HepG2 (cell line): ENCODE measurements at regions not wholly inside any gene's neighbourhood (a gene's known extent, or its start where the extent isn't known, plus 50 kb on each side); places are given as distances from the start of the nearest gene placed in this dataset.
A peak's percentile ranks its signal among the peaks of the same experiment; 100 is the strongest.

ENCODE experiments used
- ATAC-seq: fragments of 200-7000 bp; cut with Tn5 transposase; 3 replicates; pipeline ENCODE4 v1.9.1; 2020; ENCODE audit warnings: mild to moderate bottlenecking, moderate library complexity
- BruUV-seq: library from RNA; stranded (reverse); fragments of 400-500 nt; replicated peaks from 2 replicates; lab custom pipeline; 2021; lab: Mats Ljungman, UMichigan
- CTCF ChIA-PET: fragments of 300-600 bp; formaldehyde crosslinking; extraction: SDS; loops from one replicate; lab custom pipeline; 2021; ENCODE audit warnings: low total read pairs, inconsistent platforms, low intra/inter-chr PET ratio; lab: Yijun Ruan, JAX
- POLR2A ChIA-PET: fragments of 350-600 bp; sonication (Branson Sonifier 250); formaldehyde crosslinking; loops from one replicate; lab custom pipeline; 2020; ENCODE audit warnings: antibody characterized with exemption, inconsistent platforms; lab: Yijun Ruan, JAX
- DNase-seq: peaks from one replicate; pipeline ENCODE4 v3.0.0-alpha.2; 2015; ENCODE audit warnings: low spot score
- FAIRE-seq: peaks from 3 replicates; lab custom pipeline; 2011; peaks lifted over from hg19 to GRCh38; lab: Jason Lieb, UNC
- H2AFZ ChIP-seq: one replicate; pipeline ENCODE4 v1.6.1; 2011; ENCODE audit warnings: low read length, inconsistent platforms
- H3K27ac ChIP-seq: fragments of 300-600 bp; 3 replicates; pipeline ENCODE4 v1.8.0; 2011; ENCODE audit warnings: mixed run types, mild to moderate bottlenecking, mixed read lengths, low read length, inconsistent platforms; ENCODE audit not compliant: insufficient read depth; ENCODE audit errors: extremely low read length
- H3K27me3 ChIP-seq, 2 experiments: fragments of 200-600 bp in 1 of 2; 2 replicates in 1 of 2; 3 replicates in 1 of 2; pipeline versions ENCODE4 v1.6.0 to v1.8.0; 2011; ENCODE audit warnings: low read length in 2 of 2, mild to moderate bottlenecking in 2 of 2, moderate library complexity in 2 of 2, inconsistent platforms in 1 of 2; ENCODE audit not compliant: insufficient read depth in 2 of 2, control insufficient read depth in 1 of 2
- H3K36me3 ChIP-seq, 2 experiments: fragments of 200-600 bp in 1 of 2; replicated peaks in 1 of 2; 2 replicates in 1 of 2; 3 replicates in 1 of 2; pipeline versions ENCODE4 v1.5.1 to v1.8.0; 2011; ENCODE audit warnings: low read length in 2 of 2, inconsistent platforms in 1 of 2; ENCODE audit not compliant: insufficient read depth in 2 of 2, control insufficient read depth in 1 of 2
- H3K4me1 ChIP-seq: 2 replicates; pipeline ENCODE4 v1.5.1; 2012; ENCODE audit warnings: low read length, inconsistent platforms; ENCODE audit not compliant: insufficient read depth
- H3K4me2 ChIP-seq: 2 replicates; pipeline ENCODE4 v1.6.0; 2011; ENCODE audit warnings: low read depth, low read length, inconsistent platforms
- H3K4me3 ChIP-seq, 3 experiments: fragments of 200-600 bp in 1 of 3; sonication (generic), shearing (Covaris generic) in 1 of 3; replicated peaks in 1 of 3; 2 replicates each; pipeline ENCODE4 v1.5.1; 2011 to 2016; ENCODE audit warnings: low read length in 3 of 3, inconsistent platforms in 2 of 3, low read depth in 2 of 3, mild to moderate bottlenecking in 2 of 3, control low read depth in 1 of 3, mixed read lengths in 1 of 3; ENCODE audit not compliant: insufficient read depth in 1 of 3
- H3K79me2 ChIP-seq: one replicate; pipeline ENCODE4 v1.6.1; 2011; ENCODE audit warnings: low read length, inconsistent platforms; ENCODE audit not compliant: insufficient read depth
- H3K9ac ChIP-seq: 2 replicates; pipeline ENCODE4 v1.6.0; 2011; ENCODE audit warnings: mild to moderate bottlenecking, low read depth, low read length, inconsistent platforms; ENCODE audit not compliant: insufficient read depth
- H3K9me3 ChIP-seq: 2 replicates; pipeline ENCODE4 v1.5.1; 2012; ENCODE audit warnings: mild to moderate bottlenecking, low read length
- H4K20me1 ChIP-seq: 2 replicates; pipeline ENCODE4 v1.6.0; 2011; ENCODE audit warnings: inconsistent platforms, mild to moderate bottlenecking, low read length, moderate library complexity; ENCODE audit not compliant: insufficient read depth
- DR1 ChIP-seq: sonication (generic); formaldehyde crosslinking; IDR thresholded peaks from 2 replicates; pipeline ENCODE4 v1.8.0; 2021; ENCODE audit warnings: mild to moderate bottlenecking, missing genetic modification reagents, inconsistent platforms
- HNRNPL ChIP-seq: fragments of 200-400 bp; formaldehyde crosslinking; IDR thresholded peaks from 2 replicates; pipeline ENCODE4 v1.6.1; 2017; ENCODE audit warnings: mild to moderate bottlenecking, low read depth, low read length
- PCBP2 ChIP-seq: fragments of 200-400 bp; formaldehyde crosslinking; optimal IDR thresholded peaks from 2 replicates; pipeline ENCODE3; 2018; ENCODE audit warnings: low read length, low read depth; ENCODE audit not compliant: poor library complexity, severe bottlenecking
- PPARG ChIP-seq: conservative IDR thresholded peaks from 2 replicates; pipeline ENCODE4 v1.6.1; 2016; ENCODE audit warnings: missing biosample characterization, missing genetic modification reagents
- ZC3H4 ChIP-seq: sonication (generic); formaldehyde crosslinking; IDR thresholded peaks from 2 replicates; pipeline ENCODE4 v1.4.0; 2020; ENCODE audit warnings: missing genetic modification reagents, borderline replicate concordance
- ZNF430 ChIP-seq: sonication (generic); formaldehyde crosslinking; IDR thresholded peaks from 2 replicates; pipeline ENCODE4 v1.9.0; 2021; ENCODE audit warnings: mild to moderate bottlenecking, missing genetic modification reagents
- ZNF768 ChIP-seq: sonication (generic); formaldehyde crosslinking; IDR thresholded peaks from 2 replicates; pipeline ENCODE4 v1.4.0; 2020; ENCODE audit warnings: missing genetic modification reagents
- WGBS: methylation state at CpG from one replicate; pipeline ENCODE4 v1.1.6; 2017; ENCODE audit warnings: low lambda C conversion rate; 5-methylcytosine and 5-hydroxymethylcytosine counted together
- in situ Hi-C: cut with HindIII; loops from 2 replicates; pipeline ENCODE4 v1.10.0; 2017; ENCODE audit warnings: low pct_unique_long_range_greater_than_20kb; ENCODE audit not compliant: extremely low pct_ligation_motif_present
- intact Hi-C: fragments of 100-400 bp; cut with micrococcal nuclease; formaldehyde crosslinking; loops from one replicate; pipeline ENCODE4 v1.10.0; 2022; ENCODE audit not compliant: unreplicated experiment
- TF ChIP-seq, protein P1 (sequence below): sonication (generic); formaldehyde crosslinking; IDR thresholded peaks from 2 replicates; pipeline ENCODE4 v1.4.0; 2020; ENCODE audit warnings: missing genetic modification reagents, borderline replicate concordance
- TF ChIP-seq, protein P2 (sequence below): sonication (generic); formaldehyde crosslinking; IDR thresholded peaks from 2 replicates; pipeline ENCODE4 v1.8.1; 2023; ENCODE audit warnings: mild to moderate bottlenecking, missing genetic modification reagents

DNA sequence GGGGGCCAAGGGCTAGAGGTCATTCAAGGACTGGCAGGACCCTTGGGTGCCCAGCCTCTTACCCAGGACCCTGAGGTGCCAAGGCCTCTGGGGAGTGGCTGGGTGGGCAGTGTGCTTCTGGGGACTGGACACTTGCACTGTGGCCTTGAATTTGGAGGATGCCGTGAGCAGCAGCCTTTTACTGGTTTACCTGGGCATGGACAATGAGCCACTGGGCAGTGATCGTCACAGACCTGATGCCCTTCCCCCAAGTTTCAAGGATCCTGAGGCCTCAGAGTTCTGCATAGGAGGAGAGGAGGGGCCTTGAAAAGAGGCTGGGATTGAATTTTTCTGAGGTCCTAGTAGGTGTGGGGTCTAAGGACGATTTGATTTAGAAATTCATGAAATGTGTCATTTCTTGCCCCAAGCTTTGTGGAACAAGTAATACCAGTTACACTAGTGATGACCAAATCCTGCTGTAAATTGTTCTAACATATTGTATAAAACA is 146.1 kb upstream of the TPM1 start:
- FAIRE-seq, result no peak
- intact Hi-C loops, result loop anchor here (10.0 kb wide), 1 partner anchor 118 kb away; no protein-coding TSS in a partner anchor
- CTCF ChIA-PET, result no interaction called here
- no peak for TF ChIP-seq PCBP2
- TF ChIP-seq, protein P1, sequence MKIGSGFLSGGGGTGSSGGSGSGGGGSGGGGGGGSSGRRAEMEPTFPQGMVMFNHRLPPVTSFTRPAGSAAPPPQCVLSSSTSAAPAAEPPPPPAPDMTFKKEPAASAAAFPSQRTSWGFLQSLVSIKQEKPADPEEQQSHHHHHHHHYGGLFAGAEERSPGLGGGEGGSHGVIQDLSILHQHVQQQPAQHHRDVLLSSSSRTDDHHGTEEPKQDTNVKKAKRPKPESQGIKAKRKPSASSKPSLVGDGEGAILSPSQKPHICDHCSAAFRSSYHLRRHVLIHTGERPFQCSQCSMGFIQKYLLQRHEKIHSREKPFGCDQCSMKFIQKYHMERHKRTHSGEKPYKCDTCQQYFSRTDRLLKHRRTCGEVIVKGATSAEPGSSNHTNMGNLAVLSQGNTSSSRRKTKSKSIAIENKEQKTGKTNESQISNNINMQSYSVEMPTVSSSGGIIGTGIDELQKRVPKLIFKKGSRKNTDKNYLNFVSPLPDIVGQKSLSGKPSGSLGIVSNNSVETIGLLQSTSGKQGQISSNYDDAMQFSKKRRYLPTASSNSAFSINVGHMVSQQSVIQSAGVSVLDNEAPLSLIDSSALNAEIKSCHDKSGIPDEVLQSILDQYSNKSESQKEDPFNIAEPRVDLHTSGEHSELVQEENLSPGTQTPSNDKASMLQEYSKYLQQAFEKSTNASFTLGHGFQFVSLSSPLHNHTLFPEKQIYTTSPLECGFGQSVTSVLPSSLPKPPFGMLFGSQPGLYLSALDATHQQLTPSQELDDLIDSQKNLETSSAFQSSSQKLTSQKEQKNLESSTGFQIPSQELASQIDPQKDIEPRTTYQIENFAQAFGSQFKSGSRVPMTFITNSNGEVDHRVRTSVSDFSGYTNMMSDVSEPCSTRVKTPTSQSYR (CRISPR knock-in tag), result no peak
- TF ChIP-seq ZC3H4 (CRISPR knock-in tag), result 0 out of 2 replicates have a peak, but pooled peaks have one; percentile 41
- TF ChIP-seq ZNF430 (CRISPR knock-in tag), result 0 out of 2 replicates have a peak, but pooled peaks have one; percentile 29
- TF ChIP-seq HNRNPL, result 0 out of 2 replicates have a peak, but pooled peaks have one; percentile 46
- no peak for TF ChIP-seq DR1
- TF ChIP-seq, protein P2, sequence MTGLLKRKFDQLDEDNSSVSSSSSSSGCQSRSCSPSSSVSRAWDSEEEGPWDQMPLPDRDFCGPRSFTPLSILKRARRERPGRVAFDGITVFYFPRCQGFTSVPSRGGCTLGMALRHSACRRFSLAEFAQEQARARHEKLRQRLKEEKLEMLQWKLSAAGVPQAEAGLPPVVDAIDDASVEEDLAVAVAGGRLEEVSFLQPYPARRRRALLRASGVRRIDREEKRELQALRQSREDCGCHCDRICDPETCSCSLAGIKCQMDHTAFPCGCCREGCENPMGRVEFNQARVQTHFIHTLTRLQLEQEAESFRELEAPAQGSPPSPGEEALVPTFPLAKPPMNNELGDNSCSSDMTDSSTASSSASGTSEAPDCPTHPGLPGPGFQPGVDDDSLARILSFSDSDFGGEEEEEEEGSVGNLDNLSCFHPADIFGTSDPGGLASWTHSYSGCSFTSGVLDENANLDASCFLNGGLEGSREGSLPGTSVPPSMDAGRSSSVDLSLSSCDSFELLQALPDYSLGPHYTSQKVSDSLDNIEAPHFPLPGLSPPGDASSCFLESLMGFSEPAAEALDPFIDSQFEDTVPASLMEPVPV, result no peak
- no peak for TF ChIP-seq ZNF768 (CRISPR knock-in tag)
- no peak for TF ChIP-seq PPARG (CRISPR knock-in tag)
- H2AFZ ChIP-seq, result no peak overlapping the region
- 0% methylated on average over 2 of the region's 3 CpGs for WGBS
- H3K4me3 ChIP-seq, result peak overlapping the region; percentile 21 to 57 (median 54); a peak in 4 of 6 replicates
- H3K79me2 ChIP-seq, result no peaks in the 10 kb centered on the region
- POLR2A ChIA-PET, result interaction anchor here (3.0 kb wide), 1 partner anchor 9 kb away, joined by 45 read pairs; no protein-coding TSS in a partner anchor
- H3K9me3 ChIP-seq, result no peaks in the 10 kb centered on the region
- peak overlapping the region; percentile 63 for H3K27ac ChIP-seq
- in situ Hi-C loops, result no loop called here
- H3K36me3 ChIP-seq, result no peaks in the 10 kb centered on the region
- peaks cover 52% of the 10 kb centered on the region for H3K4me1 ChIP-seq
- peak overlapping the region; percentile 83 for H3K4me2 ChIP-seq
- H4K20me1 ChIP-seq, result no peaks in the 10 kb centered on the region
- DNase-seq, result peak; percentile 39
- H3K9ac ChIP-seq, result peak overlapping the region; percentile 61
- no peaks in the 10 kb centered on the region for H3K27me3 ChIP-seq
- BruUV-seq, result TSS peak; percentile 88
- peak; percentile 43 for ATAC-seq
